ENCODE measurements at regions not wholly inside any gene's neighbourhood (a gene's known extent, or its start where the extent isn't known, plus 50 kb on each side); places are given as distances from the start of the nearest gene placed in this dataset.

- no peak for ATAC-seq
- intact Hi-C loops (cut with micrococcal nuclease): no loop called here
- DNase-seq: no peak
- CTCF ChIA-PET: no interaction called here
- H3K9me3 Mint-ChIP-seq: no peaks in the 10 kb centered on the region
- H3K36me3 Mint-ChIP-seq (ENCODE audit: low read depth): no peaks in the 10 kb centered on the region
- no peaks in the 10 kb centered on the region for H3K4me1 Mint-ChIP-seq (ENCODE audit: low read depth)
- no peak overlapping the region for H3K4me3 Mint-ChIP-seq
- POLR2A ChIA-PET: no interaction called here
- no peak overlapping the region for H3K27ac Mint-ChIP-seq
- H3K27me3 Mint-ChIP-seq: no peaks in the 10 kb centered on the region
- TF ChIP-seq CTCF (IDR thresholded peaks at IDR 0.05): no peak
These were observed 616.7 kb downstream of the SUCLG1 start for GRCh38 chr2:83842421-83842820.

DNA sequence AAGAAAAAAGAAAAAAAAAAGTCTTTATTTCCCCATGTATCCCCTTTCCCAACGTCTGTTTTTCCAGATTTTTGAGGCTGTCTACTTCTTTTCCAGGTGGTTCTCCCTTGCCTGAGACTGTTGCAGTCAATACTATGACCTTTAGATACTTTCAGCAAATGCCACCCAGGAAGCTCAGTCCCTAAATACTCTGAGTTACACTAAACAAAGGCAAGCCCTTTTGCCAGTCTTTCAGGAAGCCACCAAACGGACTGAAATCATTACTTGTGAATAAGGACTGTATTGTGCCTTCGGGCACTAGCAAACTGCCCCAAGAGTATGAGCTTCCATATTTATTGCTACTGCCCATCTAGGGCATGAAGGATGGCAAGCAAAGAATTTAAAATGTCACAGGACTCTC, 621.3 kb downstream of the SUCLG1 start:
- DNase-seq: no peak
- no peak for TF ChIP-seq CTCF (IDR thresholded peaks at IDR 0.05)
- Mint-ChIP-seq H3K4me3 (no peak overlapping the region), H3K9me3 (no peaks in the 10 kb centered on the region), H3K4me1 (ENCODE audit: low read depth) (no peaks in the 10 kb centered on the region), H3K27me3 (peaks cover 4% of the 10 kb centered on the region), H3K36me3 (ENCODE audit: low read depth) (no peaks in the 10 kb centered on the region), H3K27ac (no peak overlapping the region)
- CTCF ChIA-PET: no interaction called here
- POLR2A ChIA-PET: no interaction called here
- intact Hi-C loops (cut with micrococcal nuclease): no loop called here
- ATAC-seq: no peak

GRCh38 chr2:83827618-83828017, 631.5 kb downstream of the SUCLG1 start:
- no peaks in the 10 kb centered on the region for H3K9me3 Mint-ChIP-seq
- no peaks in the 10 kb centered on the region for H3K27me3 Mint-ChIP-seq
- no peaks in the 10 kb centered on the region for H3K36me3 Mint-ChIP-seq (ENCODE audit: low read depth)
- no peaks in the 10 kb centered on the region for H3K4me1 Mint-ChIP-seq (ENCODE audit: low read depth)
- no peak overlapping the region for H3K27ac Mint-ChIP-seq
- DNase-seq: no peak
- TF ChIP-seq CTCF (IDR thresholded peaks at IDR 0.05): no peak
- intact Hi-C loops (cut with micrococcal nuclease): no loop called here
- POLR2A ChIA-PET: no interaction called here
- ATAC-seq: no peak
- CTCF ChIA-PET: no interaction called here
- H3K4me3 Mint-ChIP-seq: no peak overlapping the region

DNA sequence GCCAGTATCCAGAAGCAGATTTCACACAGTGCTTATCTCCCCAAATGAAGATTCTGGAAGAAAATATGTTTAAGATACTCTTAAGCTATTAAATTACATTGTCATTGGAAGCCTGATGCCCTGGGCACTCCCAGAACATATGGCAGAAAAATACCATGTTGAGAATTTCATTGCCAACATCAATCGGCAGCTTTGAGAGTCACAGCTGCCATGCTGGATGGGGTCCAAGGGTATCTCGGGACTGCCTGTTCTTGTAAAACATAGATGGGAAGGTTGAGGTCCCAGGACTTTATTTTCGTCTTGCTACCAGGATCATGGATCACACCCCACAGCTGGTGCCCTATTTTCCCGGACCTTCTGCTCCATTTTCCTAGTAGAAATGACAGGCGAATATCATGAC, 632.5 kb downstream of the SUCLG1 start:
- ChIA-PET POLR2A (no interaction called here), CTCF (no interaction called here)
- Mint-ChIP-seq H3K27ac (no peak overlapping the region), H3K4me1 (ENCODE audit: low read depth) (no peaks in the 10 kb centered on the region), H3K36me3 (ENCODE audit: low read depth) (no peaks in the 10 kb centered on the region), H3K27me3 (peaks cover 2% of the 10 kb centered on the region), H3K4me3 (no peak overlapping the region), H3K9me3 (no peaks in the 10 kb centered on the region)
- no peak for ATAC-seq
- TF ChIP-seq CTCF (IDR thresholded peaks at IDR 0.05): no peak
- intact Hi-C loops (cut with micrococcal nuclease): no loop called here
- DNase-seq: no peak

DNA sequence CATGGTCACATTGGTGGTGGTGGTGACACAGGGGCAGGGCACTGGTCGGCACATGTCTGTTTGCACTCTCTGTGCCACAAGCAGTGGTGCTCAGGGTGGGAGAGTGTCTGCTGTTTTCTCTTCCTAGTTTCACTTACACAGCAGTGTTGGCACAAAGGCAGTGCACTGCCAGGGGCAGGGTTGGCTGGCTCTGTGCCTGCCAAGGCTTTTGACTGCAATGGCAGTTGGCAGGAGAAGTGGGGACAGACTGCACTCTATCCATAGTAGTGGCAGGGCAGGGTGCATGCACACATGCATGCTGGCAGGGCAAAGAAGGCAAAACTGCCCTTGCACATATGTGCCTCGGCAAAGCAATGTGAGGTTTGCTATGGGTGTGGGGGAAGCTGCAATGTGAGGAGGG, 635.9 kb downstream of the SUCLG1 start:
- Mint-ChIP-seq H3K27me3 (peaks cover 4% of the 10 kb centered on the region), H3K27ac (no peak overlapping the region), H3K4me1 (ENCODE audit: low read depth) (no peaks in the 10 kb centered on the region), H3K4me3 (no peak overlapping the region), H3K9me3 (peaks cover 1% of the 10 kb centered on the region), H3K36me3 (ENCODE audit: low read depth) (no peaks in the 10 kb centered on the region)
- intact Hi-C loops (cut with micrococcal nuclease): no loop called here
- ChIA-PET POLR2A (no interaction called here), CTCF (no interaction called here)
- no peak for TF ChIP-seq CTCF (IDR thresholded peaks at IDR 0.05)
- DNase-seq: no peak
- ATAC-seq: no peak

Measured in activated CD8-positive, alpha-beta T cell treated with anti-CD3 and anti-CD28 coated beads for 36 hours (primary cell).